GM12873 (cell line): ENCODE measurements at regions not wholly inside any gene's neighbourhood (a gene's known extent, or its start where the extent isn't known, plus 50 kb on each side); places are given as distances from the start of the nearest gene placed in this dataset.

Experiments
- CTCF ChIP-seq: IDR thresholded peaks from 2 replicates; pipeline ENCODE4 v1.5.1; 2012; ENCODE audit warnings: low read depth, mild to moderate bottlenecking, moderate library complexity, low read length, control low read depth; ENCODE audit not compliant: insufficient read depth; ENCODE audit errors: missing control alignments

GRCh38 chr15:93432474-93432873 lies 343.5 kb upstream of the RGMA start:
- no peak for TF ChIP-seq CTCF

GRCh38 chr15:93428807-93429351 lies 339.9 kb upstream of the RGMA start:
- TF ChIP-seq CTCF, result no peak

- TF ChIP-seq CTCF, result no peak
These were observed 339.1 kb upstream of the RGMA start for GRCh38 chr15:93428150-93428549.

- TF ChIP-seq CTCF, result no peak
These were observed 335.1 kb upstream of the RGMA start for GRCh38 chr15:93424131-93424530.

- TF ChIP-seq CTCF, result no peak
These were observed 333.5 kb upstream of the RGMA start for GRCh38 chr15:93422476-93422875.

- TF ChIP-seq CTCF, result no peak
These were observed 331.5 kb upstream of the RGMA start for GRCh38 chr15:93420477-93420876.

GRCh38 chr15:93420050-93420452 lies 331.0 kb upstream of the RGMA start:
- no peak for TF ChIP-seq CTCF

GRCh38 chr15:93418566-93418965 lies 329.6 kb upstream of the RGMA start:
- TF ChIP-seq CTCF, result no peak
